ENCODE measurements at regions not wholly inside any gene's neighbourhood (a gene's known extent, or its start where the extent isn't known, plus 50 kb on each side); places are given as distances from the start of the nearest gene placed in this dataset.
"Not testable (repeated sequence)": the region's sequence is repeated elsewhere in the genome, so short reads cannot be mapped to it uniquely, and the experiment has no call there.

DNA sequence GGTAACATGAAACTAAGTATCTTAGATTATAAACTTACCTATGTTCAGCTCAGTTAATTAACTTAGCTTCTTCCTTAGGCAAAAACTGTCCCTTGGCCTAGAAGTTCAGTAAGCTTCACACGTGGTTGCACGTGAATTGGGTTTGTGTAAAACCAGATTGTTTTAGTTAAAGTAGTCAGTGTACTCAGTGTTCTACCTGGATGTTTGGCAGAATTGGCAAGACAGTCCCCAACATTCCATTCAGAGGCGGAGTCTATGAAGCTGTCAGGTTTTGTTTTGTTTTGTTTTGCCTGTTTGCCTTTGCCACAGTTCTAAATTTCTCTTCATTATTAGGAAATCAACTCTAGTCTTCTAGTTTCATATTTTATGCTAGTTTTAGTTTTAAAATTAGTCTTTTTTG lies 105.3 kb upstream of the ZEB2 start:
- TF ChIP-seq, protein P1, sequence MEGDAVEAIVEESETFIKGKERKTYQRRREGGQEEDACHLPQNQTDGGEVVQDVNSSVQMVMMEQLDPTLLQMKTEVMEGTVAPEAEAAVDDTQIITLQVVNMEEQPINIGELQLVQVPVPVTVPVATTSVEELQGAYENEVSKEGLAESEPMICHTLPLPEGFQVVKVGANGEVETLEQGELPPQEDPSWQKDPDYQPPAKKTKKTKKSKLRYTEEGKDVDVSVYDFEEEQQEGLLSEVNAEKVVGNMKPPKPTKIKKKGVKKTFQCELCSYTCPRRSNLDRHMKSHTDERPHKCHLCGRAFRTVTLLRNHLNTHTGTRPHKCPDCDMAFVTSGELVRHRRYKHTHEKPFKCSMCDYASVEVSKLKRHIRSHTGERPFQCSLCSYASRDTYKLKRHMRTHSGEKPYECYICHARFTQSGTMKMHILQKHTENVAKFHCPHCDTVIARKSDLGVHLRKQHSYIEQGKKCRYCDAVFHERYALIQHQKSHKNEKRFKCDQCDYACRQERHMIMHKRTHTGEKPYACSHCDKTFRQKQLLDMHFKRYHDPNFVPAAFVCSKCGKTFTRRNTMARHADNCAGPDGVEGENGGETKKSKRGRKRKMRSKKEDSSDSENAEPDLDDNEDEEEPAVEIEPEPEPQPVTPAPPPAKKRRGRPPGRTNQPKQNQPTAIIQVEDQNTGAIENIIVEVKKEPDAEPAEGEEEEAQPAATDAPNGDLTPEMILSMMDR (IDR thresholded peaks at IDR 0.05): no peak
- intact Hi-C loops (cut with DNase I, micrococcal nuclease): no loop called here
- ChIA-PET POLR2A (no interaction called here), CTCF (no interaction called here)
- no peak for ATAC-seq (ENCODE audit: poor library complexity)
- Mint-ChIP-seq H3K4me1 (ENCODE audit: low read depth) (no peaks in the 10 kb centered on the region), H3K9me3 (peaks cover 7% of the 10 kb centered on the region), H3K27me3 (no peaks in the 10 kb centered on the region), H3K4me3 (no peak overlapping the region), H3K36me3 (ENCODE audit: low read depth) (no peaks in the 10 kb centered on the region), H3K27ac (no peak overlapping the region)
- Histone ChIP-seq H3K9me3 (ENCODE audit: control insufficient read depth in 1 of 2, insufficient read depth in 1 of 2, low read length in 2 of 2) (no peaks in the 10 kb centered on the region), H3K27me3 (ENCODE audit: control insufficient read depth in 1 of 2, insufficient read depth in 2 of 2, low read length in 2 of 2) (no peaks in the 10 kb centered on the region), H3K27ac (ENCODE audit: low read depth in 1 of 2, low read length in 2 of 2) (no peak overlapping the region), H3K4me1 (ENCODE audit: insufficient read depth, low read length) (no peaks in the 10 kb centered on the region), H3K4me3 (ENCODE audit: low read length) (no peak overlapping the region), H3K36me3 (ENCODE audit: insufficient read depth, low read length) (no peaks in the 10 kb centered on the region)
- no peak for DNase-seq

DNA sequence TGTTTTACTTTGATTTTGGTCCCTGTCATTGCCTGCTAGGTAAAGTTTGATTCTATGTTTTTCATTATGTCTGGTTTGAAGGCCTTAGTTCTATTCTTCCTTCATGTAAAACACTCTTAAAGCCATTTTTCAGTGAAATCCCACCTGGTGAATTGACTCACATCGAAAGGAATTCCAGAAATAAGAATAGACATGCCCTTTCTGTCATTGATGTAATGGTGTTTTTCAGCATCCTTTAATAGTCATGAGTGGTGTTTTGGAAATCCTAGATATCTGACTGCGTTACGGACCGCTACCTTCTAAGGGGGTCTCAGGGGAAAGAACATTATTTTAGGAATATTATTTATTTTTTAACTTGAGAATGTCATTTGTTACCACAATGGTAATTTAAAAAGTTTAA lies 104.5 kb upstream of the ZEB2 start:
- TF ChIP-seq, protein P1 (IDR thresholded peaks at IDR 0.05): no peak
- no peak for ATAC-seq (ENCODE audit: poor library complexity)
- Mint-ChIP-seq H3K36me3 (ENCODE audit: low read depth) (no peaks in the 10 kb centered on the region), H3K4me1 (ENCODE audit: low read depth) (no peaks in the 10 kb centered on the region), H3K9me3 (peaks cover 7% of the 10 kb centered on the region), H3K4me3 (no peak overlapping the region), H3K27me3 (no peaks in the 10 kb centered on the region), H3K27ac (no peak overlapping the region)
- H3K4me3 ChIP-seq (ENCODE audit: low read length): no peak overlapping the region
- ChIA-PET CTCF (no interaction called here), POLR2A (no interaction called here)
- H3K9me3 ChIP-seq (ENCODE audit: control insufficient read depth in 1 of 2, insufficient read depth in 1 of 2, low read length in 2 of 2): no peaks in the 10 kb centered on the region
- H3K36me3 ChIP-seq (ENCODE audit: insufficient read depth, low read length): no peaks in the 10 kb centered on the region
- H3K27ac ChIP-seq (ENCODE audit: low read depth in 1 of 2, low read length in 2 of 2): no peak overlapping the region
- no peak for DNase-seq
- no peaks in the 10 kb centered on the region for H3K27me3 ChIP-seq (ENCODE audit: control insufficient read depth in 1 of 2, insufficient read depth in 2 of 2, low read length in 2 of 2)
- no peaks in the 10 kb centered on the region for H3K4me1 ChIP-seq (ENCODE audit: insufficient read depth, low read length)
- intact Hi-C loops (cut with DNase I, micrococcal nuclease): no loop called here

DNA sequence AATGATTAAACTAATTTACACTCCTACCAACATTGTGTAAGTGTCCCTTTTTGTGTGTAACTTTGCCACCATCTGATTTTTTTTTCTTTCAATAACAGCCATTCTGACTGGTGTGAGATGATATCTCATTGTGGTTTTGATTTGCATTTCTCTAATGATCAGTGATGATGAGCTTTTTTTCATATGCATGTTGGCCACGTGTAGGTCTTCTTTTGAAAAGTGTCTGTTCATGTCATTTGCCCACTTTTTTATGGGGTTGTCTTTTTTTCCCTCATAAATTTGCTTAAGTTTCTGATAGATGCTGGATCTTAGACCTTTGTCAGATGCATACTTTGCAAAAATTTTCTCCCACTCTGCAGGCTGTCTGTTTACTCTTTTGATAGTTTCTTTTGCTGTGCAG lies 102.5 kb upstream of the ZEB2 start:
- DNase-seq; intact Hi-C loops (cut with DNase I, micrococcal nuclease); H3K27me3 Mint-ChIP-seq; H3K36me3 ChIP-seq (ENCODE audit: insufficient read depth, low read length); H3K4me1 Mint-ChIP-seq (ENCODE audit: low read depth); H3K27ac ChIP-seq (ENCODE audit: low read depth in 1 of 2, low read length in 2 of 2); CTCF ChIA-PET; H3K27ac Mint-ChIP-seq; H3K4me3 ChIP-seq (ENCODE audit: low read length); H3K27me3 ChIP-seq (ENCODE audit: control insufficient read depth in 1 of 2, insufficient read depth in 2 of 2, low read length in 2 of 2); POLR2A ChIA-PET; H3K9me3 Mint-ChIP-seq; H3K9me3 ChIP-seq (ENCODE audit: control insufficient read depth in 1 of 2, insufficient read depth in 1 of 2, low read length in 2 of 2); H3K4me3 Mint-ChIP-seq; H3K36me3 Mint-ChIP-seq (ENCODE audit: low read depth); H3K4me1 ChIP-seq (ENCODE audit: insufficient read depth, low read length); ATAC-seq (ENCODE audit: poor library complexity): not testable (repeated sequence)

DNA sequence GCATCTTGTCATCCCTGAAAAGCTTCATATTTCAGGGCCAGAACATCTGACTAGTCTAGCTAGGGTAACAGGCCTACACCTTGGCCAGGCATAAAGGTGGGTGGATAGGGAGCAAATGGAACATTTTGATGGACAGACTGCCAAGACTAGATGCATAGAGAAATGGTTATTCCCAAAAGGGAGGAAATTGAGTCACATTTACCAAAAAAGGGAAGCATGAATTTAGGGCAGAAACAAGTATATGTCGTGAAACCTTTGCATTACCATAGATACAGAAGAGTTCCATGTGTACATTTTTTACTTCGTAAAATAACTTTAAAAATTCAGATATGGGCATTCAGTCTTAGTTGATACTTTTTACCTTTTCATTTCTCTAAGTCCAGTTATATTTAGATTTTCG lies 101.3 kb upstream of the ZEB2 start:
- Mint-ChIP-seq H3K27me3 (no peaks in the 10 kb centered on the region), H3K9me3 (peaks cover 7% of the 10 kb centered on the region), H3K36me3 (ENCODE audit: low read depth) (no peaks in the 10 kb centered on the region), H3K27ac (no peak overlapping the region), H3K4me3 (no peak overlapping the region), H3K4me1 (ENCODE audit: low read depth) (no peaks in the 10 kb centered on the region)
- no peaks in the 10 kb centered on the region for H3K4me1 ChIP-seq (ENCODE audit: insufficient read depth, low read length)
- TF ChIP-seq, protein P1 (IDR thresholded peaks at IDR 0.05): no peak
- H3K9me3 ChIP-seq (ENCODE audit: control insufficient read depth in 1 of 2, insufficient read depth in 1 of 2, low read length in 2 of 2): no peaks in the 10 kb centered on the region
- POLR2A ChIA-PET: no interaction called here
- H3K27ac ChIP-seq (ENCODE audit: low read depth in 1 of 2, low read length in 2 of 2): no peak overlapping the region
- CTCF ChIA-PET: no interaction called here
- no peaks in the 10 kb centered on the region for H3K36me3 ChIP-seq (ENCODE audit: insufficient read depth, low read length)
- intact Hi-C loops (cut with DNase I, micrococcal nuclease): no loop called here
- ATAC-seq (ENCODE audit: poor library complexity) (no peak), DNase-seq (no peak)
- H3K4me3 ChIP-seq (ENCODE audit: low read length): no peak overlapping the region
- H3K27me3 ChIP-seq (ENCODE audit: control insufficient read depth in 1 of 2, insufficient read depth in 2 of 2, low read length in 2 of 2): no peaks in the 10 kb centered on the region
